Panc1 (cell line): ENCODE measurements at regions not wholly inside any gene's neighbourhood (a gene's known extent, or its start where the extent isn't known, plus 50 kb on each side); places are given as distances from the start of the nearest gene placed in this dataset.

Experiments used
- ATAC-seq: fragments of 200-7000 bp; cut with Tn5 transposase; 2 replicates; pipeline ENCODE4 v1.9.1; 2020; ENCODE audit warnings: mild to moderate bottlenecking, moderate library complexity
- BruUV-seq: library from RNA; stranded (reverse); fragments of 400-500 nt; replicated peaks from 2 replicates; lab custom pipeline; 2021; lab: Mats Ljungman, UMichigan
- CTCF ChIA-PET: fragments of 300-600 bp; sonication (Branson Sonifier 250); formaldehyde crosslinking; loops from one replicate; lab custom pipeline; 2022; ENCODE audit warnings: antibody characterized with exemption; lab: Charles Lee
- POLR2A ChIA-PET: fragments of 300-600 bp; sonication (Branson Sonifier 250); formaldehyde crosslinking; loops from one replicate; lab custom pipeline; 2022; ENCODE audit warnings: antibody characterized with exemption; lab: Charles Lee
- DNase-seq: peaks from one replicate; pipeline ENCODE4 v3.0.0-alpha.2; 2010; ENCODE audit warnings: low read depth, low spot score
- H3K27ac ChIP-seq: 2 replicates; pipeline ENCODE4 v1.5.1; 2011; ENCODE audit warnings: mild to moderate bottlenecking, low read length, inconsistent platforms
- H3K27me3 ChIP-seq: fragments of 200-500 bp; sonication (Bioruptor generic); 2 replicates; pipeline ENCODE4 v1.6.0; 2014; ENCODE audit warnings: low read length, inconsistent platforms; ENCODE audit not compliant: control insufficient read depth, insufficient read depth
- H3K36me3 ChIP-seq: fragments of 200-500 bp; sonication (Bioruptor generic); 2 replicates; pipeline ENCODE4 v1.5.1; 2014; ENCODE audit warnings: inconsistent platforms, mild to moderate bottlenecking, low read length, moderate library complexity; ENCODE audit not compliant: control insufficient read depth, insufficient read depth
- H3K4me1 ChIP-seq: 2 replicates; pipeline ENCODE4 v1.5.1; 2011; ENCODE audit warnings: inconsistent platforms, mild to moderate bottlenecking, low read length, moderate library complexity; ENCODE audit not compliant: control insufficient read depth, insufficient read depth
- H3K4me3 ChIP-seq, 2 experiments: 2 replicates each; pipeline ENCODE4 v1.5.1; 2011 to 2012; ENCODE audit warnings: low read depth in 2 of 2, low read length in 2 of 2, mild to moderate bottlenecking in 2 of 2, inconsistent platforms in 1 of 2, moderate library complexity in 1 of 2
- H3K9me3 ChIP-seq: fragments of 200-500 bp; sonication (Bioruptor generic); 2 replicates; pipeline ENCODE4 v1.5.1; 2014; ENCODE audit warnings: low read depth, mild to moderate bottlenecking, inconsistent platforms, low read length, moderate library complexity; ENCODE audit not compliant: control insufficient read depth, insufficient read depth
- POLR2AphosphoS5 ChIP-seq: IDR thresholded peaks from 2 replicates; pipeline ENCODE4 v1.6.1; 2012; ENCODE audit warnings: mild to moderate bottlenecking, low read depth, low read length, moderate library complexity
- SIN3A ChIP-seq: IDR thresholded peaks from 2 replicates; pipeline ENCODE4 v1.6.1; 2012; ENCODE audit warnings: low read depth, mild to moderate bottlenecking, low read length, moderate library complexity, borderline replicate concordance; ENCODE audit not compliant: insufficient read depth
- TCF7L2 ChIP-seq: IDR thresholded peaks from 2 replicates; pipeline ENCODE4 v1.6.1; 2011; ENCODE audit warnings: mild to moderate bottlenecking, low read depth, low read length, inconsistent platforms
- in situ Hi-C: cut with HindIII; loops from 2 replicates; pipeline ENCODE4 v1.10.0; 2016; ENCODE audit warnings: low sequenced_read_pairs, low pct_unique_long_range_greater_than_20kb
- intact Hi-C: fragments of 100-400 bp; cut with micrococcal nuclease; formaldehyde crosslinking; loops from one replicate; pipeline ENCODE4 v1.10.0; 2022; ENCODE audit not compliant: unreplicated experiment
- TF ChIP-seq, protein P1 (sequence below), 2 experiments: IDR thresholded peaks; 2 replicates each; pipeline ENCODE4 v1.6.1; 2011 to 2012; ENCODE audit warnings: low read depth in 2 of 2, control low read depth in 1 of 2, low read length in 1 of 2, mild to moderate bottlenecking in 1 of 2, moderate library complexity in 1 of 2; ENCODE audit not compliant: insufficient read depth in 1 of 2
- TF ChIP-seq, protein P2 (sequence below): fragments of 450-650 bp; IDR thresholded peaks from 2 replicates; pipeline ENCODE4 v1.5.1; 2017; ENCODE audit warnings: mild to moderate bottlenecking

DNA sequence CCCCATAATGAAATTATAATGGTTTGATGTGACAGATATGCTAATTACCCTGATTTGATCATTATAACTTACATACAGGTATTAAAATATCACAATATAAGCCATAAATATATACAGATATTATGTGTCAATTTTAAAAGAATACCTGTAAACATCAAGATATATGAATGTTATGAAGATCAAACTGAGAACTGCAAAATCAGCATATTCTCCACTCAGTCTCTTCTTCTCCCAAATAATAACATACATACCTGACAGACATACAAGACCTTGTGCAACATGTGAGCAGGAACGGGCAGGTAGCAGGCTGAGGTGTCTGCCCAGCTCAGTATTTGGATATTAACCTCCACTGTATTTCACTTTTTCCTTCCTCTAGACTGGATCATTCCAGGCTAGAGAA, 547.2 kb downstream of the UQCRFS1 start:
- Histone ChIP-seq H3K27ac (no peak overlapping the region), H3K27me3 (no peaks in the 10 kb centered on the region), H3K9me3 (peaks cover 12% of the 10 kb centered on the region; the same call in 1 of the 2 replicates), H3K4me1 (no peaks in the 10 kb centered on the region), H3K36me3 (no peaks in the 10 kb centered on the region), H3K4me3 (no peak overlapping the region)
- ATAC-seq (no peak), DNase-seq (no peak)
- no TSS peak for BruUV-seq
- intact Hi-C loops: no loop called here
- ChIA-PET CTCF (no interaction called here), POLR2A (no interaction called here)
- no peak for TF ChIP-seq POLR2AphosphoS5
- TF ChIP-seq TCF7L2: no peak
- TF ChIP-seq, protein P1, sequence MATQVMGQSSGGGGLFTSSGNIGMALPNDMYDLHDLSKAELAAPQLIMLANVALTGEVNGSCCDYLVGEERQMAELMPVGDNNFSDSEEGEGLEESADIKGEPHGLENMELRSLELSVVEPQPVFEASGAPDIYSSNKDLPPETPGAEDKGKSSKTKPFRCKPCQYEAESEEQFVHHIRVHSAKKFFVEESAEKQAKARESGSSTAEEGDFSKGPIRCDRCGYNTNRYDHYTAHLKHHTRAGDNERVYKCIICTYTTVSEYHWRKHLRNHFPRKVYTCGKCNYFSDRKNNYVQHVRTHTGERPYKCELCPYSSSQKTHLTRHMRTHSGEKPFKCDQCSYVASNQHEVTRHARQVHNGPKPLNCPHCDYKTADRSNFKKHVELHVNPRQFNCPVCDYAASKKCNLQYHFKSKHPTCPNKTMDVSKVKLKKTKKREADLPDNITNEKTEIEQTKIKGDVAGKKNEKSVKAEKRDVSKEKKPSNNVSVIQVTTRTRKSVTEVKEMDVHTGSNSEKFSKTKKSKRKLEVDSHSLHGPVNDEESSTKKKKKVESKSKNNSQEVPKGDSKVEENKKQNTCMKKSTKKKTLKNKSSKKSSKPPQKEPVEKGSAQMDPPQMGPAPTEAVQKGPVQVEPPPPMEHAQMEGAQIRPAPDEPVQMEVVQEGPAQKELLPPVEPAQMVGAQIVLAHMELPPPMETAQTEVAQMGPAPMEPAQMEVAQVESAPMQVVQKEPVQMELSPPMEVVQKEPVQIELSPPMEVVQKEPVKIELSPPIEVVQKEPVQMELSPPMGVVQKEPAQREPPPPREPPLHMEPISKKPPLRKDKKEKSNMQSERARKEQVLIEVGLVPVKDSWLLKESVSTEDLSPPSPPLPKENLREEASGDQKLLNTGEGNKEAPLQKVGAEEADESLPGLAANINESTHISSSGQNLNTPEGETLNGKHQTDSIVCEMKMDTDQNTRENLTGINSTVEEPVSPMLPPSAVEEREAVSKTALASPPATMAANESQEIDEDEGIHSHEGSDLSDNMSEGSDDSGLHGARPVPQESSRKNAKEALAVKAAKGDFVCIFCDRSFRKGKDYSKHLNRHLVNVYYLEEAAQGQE (IDR thresholded peaks at IDR 0.05; ENCODE audit: insufficient read depth in 1 of 2, low read depth in 2 of 2, low read length in 1 of 2): no peak
- TF ChIP-seq SIN3A: no peak
- TF ChIP-seq, protein P2, sequence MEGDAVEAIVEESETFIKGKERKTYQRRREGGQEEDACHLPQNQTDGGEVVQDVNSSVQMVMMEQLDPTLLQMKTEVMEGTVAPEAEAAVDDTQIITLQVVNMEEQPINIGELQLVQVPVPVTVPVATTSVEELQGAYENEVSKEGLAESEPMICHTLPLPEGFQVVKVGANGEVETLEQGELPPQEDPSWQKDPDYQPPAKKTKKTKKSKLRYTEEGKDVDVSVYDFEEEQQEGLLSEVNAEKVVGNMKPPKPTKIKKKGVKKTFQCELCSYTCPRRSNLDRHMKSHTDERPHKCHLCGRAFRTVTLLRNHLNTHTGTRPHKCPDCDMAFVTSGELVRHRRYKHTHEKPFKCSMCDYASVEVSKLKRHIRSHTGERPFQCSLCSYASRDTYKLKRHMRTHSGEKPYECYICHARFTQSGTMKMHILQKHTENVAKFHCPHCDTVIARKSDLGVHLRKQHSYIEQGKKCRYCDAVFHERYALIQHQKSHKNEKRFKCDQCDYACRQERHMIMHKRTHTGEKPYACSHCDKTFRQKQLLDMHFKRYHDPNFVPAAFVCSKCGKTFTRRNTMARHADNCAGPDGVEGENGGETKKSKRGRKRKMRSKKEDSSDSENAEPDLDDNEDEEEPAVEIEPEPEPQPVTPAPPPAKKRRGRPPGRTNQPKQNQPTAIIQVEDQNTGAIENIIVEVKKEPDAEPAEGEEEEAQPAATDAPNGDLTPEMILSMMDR: no peak
- in situ Hi-C loops: no loop called here

- BruUV-seq: no TSS peak
- TF ChIP-seq, protein P2: no peak
- TF ChIP-seq SIN3A (no peak), TCF7L2 (no peak), POLR2AphosphoS5 (no peak)
- TF ChIP-seq, protein P1 (IDR thresholded peaks at IDR 0.05; ENCODE audit: insufficient read depth in 1 of 2, low read depth in 2 of 2, low read length in 1 of 2): no peak
- CTCF ChIA-PET: no interaction called here
- POLR2A ChIA-PET: no interaction called here
- no peaks in the 10 kb centered on the region for H3K9me3 ChIP-seq
- intact Hi-C loops: no loop called here
- H3K4me1 ChIP-seq: no peaks in the 10 kb centered on the region
- in situ Hi-C loops: no loop called here
- H3K27me3 ChIP-seq: no peaks in the 10 kb centered on the region
- ATAC-seq (no peak), DNase-seq (no peak)
- H3K4me3 ChIP-seq: no peak overlapping the region
- H3K27ac ChIP-seq: no peak overlapping the region
- no peaks in the 10 kb centered on the region for H3K36me3 ChIP-seq
Measured at GRCh38 chr19:28656644-28657043, 556.3 kb downstream of the UQCRFS1 start.
